ENCODE measurements at regions not wholly inside any gene's neighbourhood (a gene's known extent, or its start where the extent isn't known, plus 50 kb on each side); places are given as distances from the start of the nearest gene placed in this dataset.

GRCh38 chr6:112795316-112795715 lies 448.2 kb downstream of the RFPL4B start:
- H3K4me3 ChIP-seq, result no peak overlapping the region
- no peak overlapping the region for H3K27ac ChIP-seq (replicated peaks in 1 of 4)
- no peaks in the 10 kb centered on the region for H3K4me1 ChIP-seq
- H3K36me3 ChIP-seq, result no peaks in the 10 kb centered on the region
- DNase-seq (ENCODE audit: extremely low spot score), result no peak
- peaks cover 0 to 11% (median 3%) of the 10 kb centered on the region in 4 donors for H3K9me3 ChIP-seq
- intact Hi-C loops (cut with DNase I), result no loop called here
- WGBS, result 100% methylated on average over 1 of the region's 1 CpG
- H3K27me3 ChIP-seq, result no peaks in the 10 kb centered on the region
- no peak for TF ChIP-seq POLR2A (IDR thresholded peaks at IDR 0.05; ENCODE audit: low read depth)
- TF ChIP-seq EP300 (IDR thresholded peaks at IDR 0.05), result no peak
- TF ChIP-seq POLR2AphosphoS5 (IDR thresholded peaks at IDR 0.05), result no peak
- TF ChIP-seq CTCF (IDR thresholded peaks at IDR 0.05), result no peak

- no peak for DNase-seq (ENCODE audit: extremely low spot score)
- no peaks in the 10 kb centered on the region for H3K36me3 ChIP-seq
- intact Hi-C loops (cut with DNase I), result no loop called here
- H3K27me3 ChIP-seq, result no peaks in the 10 kb centered on the region
- H3K9me3 ChIP-seq, result peaks cover 0 to 11% (median 3%) of the 10 kb centered on the region in 4 donors
- no peak overlapping the region for H3K27ac ChIP-seq (replicated peaks in 1 of 4)
- 92% methylated on average over 1 of the region's 1 CpG for WGBS
- no peak for TF ChIP-seq CTCF (IDR thresholded peaks at IDR 0.05)
- TF ChIP-seq POLR2A (IDR thresholded peaks at IDR 0.05; ENCODE audit: low read depth), result no peak
- no peak for TF ChIP-seq EP300 (IDR thresholded peaks at IDR 0.05)
- TF ChIP-seq POLR2AphosphoS5 (IDR thresholded peaks at IDR 0.05), result no peak
- H3K4me3 ChIP-seq, result no peak overlapping the region
- no peaks in the 10 kb centered on the region for H3K4me1 ChIP-seq
Measured at GRCh38 chr6:112796712-112797111, 449.6 kb downstream of the RFPL4B start.

GRCh38 chr6:112799889-112800288 lies 452.8 kb downstream of the RFPL4B start:
- intact Hi-C loops (cut with DNase I), result no loop called here
- Histone ChIP-seq H3K9me3 (no peaks in the 10 kb centered on the region), H3K4me1 (no peaks in the 10 kb centered on the region), H3K27me3 (no peaks in the 10 kb centered on the region), H3K27ac (replicated peaks in 1 of 4) (no peak overlapping the region), H3K36me3 (no peaks in the 10 kb centered on the region), H3K4me3 (no peak overlapping the region)
- WGBS, result 69% methylated on average over 1 of the region's 1 CpG
- DNase-seq (ENCODE audit: extremely low spot score), result no peak
- TF ChIP-seq EP300 (IDR thresholded peaks at IDR 0.05) (no peak), CTCF (IDR thresholded peaks at IDR 0.05) (no peak), POLR2AphosphoS5 (IDR thresholded peaks at IDR 0.05) (no peak), POLR2A (IDR thresholded peaks at IDR 0.05; ENCODE audit: low read depth) (no peak)

GRCh38 chr6:112800439-112800838 lies 453.3 kb downstream of the RFPL4B start:
- DNase-seq (ENCODE audit: extremely low spot score), result no peak
- intact Hi-C loops (cut with DNase I), result no loop called here
- Histone ChIP-seq H3K27ac (replicated peaks in 1 of 4) (no peak overlapping the region), H3K4me3 (no peak overlapping the region), H3K36me3 (no peaks in the 10 kb centered on the region), H3K9me3 (no peaks in the 10 kb centered on the region), H3K27me3 (no peaks in the 10 kb centered on the region), H3K4me1 (no peaks in the 10 kb centered on the region)
- TF ChIP-seq POLR2A (IDR thresholded peaks at IDR 0.05; ENCODE audit: low read depth), result no peak
- WGBS, result 95% methylated on average over 1 of the region's 1 CpG

GRCh38 chr6:112800916-112801315 lies 453.8 kb downstream of the RFPL4B start:
- Histone ChIP-seq H3K27ac (replicated peaks in 1 of 4) (no peak overlapping the region), H3K4me1 (no peaks in the 10 kb centered on the region), H3K27me3 (no peaks in the 10 kb centered on the region), H3K36me3 (no peaks in the 10 kb centered on the region), H3K9me3 (no peaks in the 10 kb centered on the region), H3K4me3 (no peak overlapping the region)
- 88% methylated on average over 1 of the region's 1 CpG for WGBS
- no peak for DNase-seq (ENCODE audit: extremely low spot score)
- TF ChIP-seq EP300 (IDR thresholded peaks at IDR 0.05) (no peak), POLR2AphosphoS5 (IDR thresholded peaks at IDR 0.05) (no peak), CTCF (IDR thresholded peaks at IDR 0.05) (no peak), POLR2A (IDR thresholded peaks at IDR 0.05; ENCODE audit: low read depth) (no peak)
- intact Hi-C loops (cut with DNase I), result no loop called here
